NT2/D1 (cell line): ENCODE measurements at regions not wholly inside any gene's neighbourhood (a gene's known extent, or its start where the extent isn't known, plus 50 kb on each side); places are given as distances from the start of the nearest gene placed in this dataset.
"Not testable (repeated sequence)": the region's sequence is repeated elsewhere in the genome, so short reads cannot be mapped to it uniquely, and the experiment has no call there.

Source experiments
- YY1 ChIP-seq: IDR thresholded peaks from 2 replicates; pipeline ENCODE4 v1.6.1; 2011; ENCODE audit not compliant: insufficient read length, insufficient read depth
- ZNF274 ChIP-seq: IDR thresholded peaks from 2 replicates; pipeline ENCODE4 v1.6.1; 2011; ENCODE audit warnings: mild to moderate bottlenecking, low read depth, low read length

- not testable (repeated sequence) for TF ChIP-seq YY1, ZNF274
Measured at GRCh38 chr18:14992758-14993157, 244.8 kb downstream of the ANKRD30B start.
